HT1080 (cell line): ENCODE measurements at regions not wholly inside any gene's neighbourhood (a gene's known extent, or its start where the extent isn't known, plus 50 kb on each side); places are given as distances from the start of the nearest gene placed in this dataset.
"Not testable (repeated sequence)": the region's sequence is repeated elsewhere in the genome, so short reads cannot be mapped to it uniquely, and the experiment has no call there.

Source experiments
- DNase-seq: peaks from one replicate; pipeline ENCODE4 v3.0.0-alpha.2; 2015; ENCODE audit warnings: low read depth

GRCh38 chr3:105246536-105246935, 120.2 kb upstream of the ALCAM start:
- DNase-seq: no peak

GRCh38 chr3:105253225-105253624, 113.5 kb upstream of the ALCAM start:
- DNase-seq: no peak

- DNase-seq: no peak
Observed at GRCh38 chr3:105254154-105254553, 112.6 kb upstream of the ALCAM start.

- no peak for DNase-seq
Observed at GRCh38 chr3:105255350-105255749, 111.4 kb upstream of the ALCAM start.

GRCh38 chr3:105259496-105259895, 107.2 kb upstream of the ALCAM start:
- DNase-seq: no peak

GRCh38 chr3:105260385-105260784, 106.3 kb upstream of the ALCAM start:
- DNase-seq: peak; percentile 43

GRCh38 chr3:105274536-105274935, 92.2 kb upstream of the ALCAM start:
- no peak for DNase-seq

GRCh38 chr3:105274958-105275357, 91.8 kb upstream of the ALCAM start:
- peak; percentile 79 for DNase-seq

GRCh38 chr3:105277656-105278055, 89.1 kb upstream of the ALCAM start:
- DNase-seq: peak; percentile 80

- DNase-seq: no peak
Observed at GRCh38 chr3:105278688-105279087, 88.0 kb upstream of the ALCAM start.

GRCh38 chr3:105281989-105282388, 84.7 kb upstream of the ALCAM start:
- no peak for DNase-seq

- DNase-seq: no peak
Observed at GRCh38 chr3:105284876-105285275, 81.8 kb upstream of the ALCAM start.

GRCh38 chr3:105285653-105286241, 81.0 kb upstream of the ALCAM start:
- no peak for DNase-seq

GRCh38 chr3:105293441-105293840, 73.3 kb upstream of the ALCAM start:
- DNase-seq: no peak

- not testable (repeated sequence) for DNase-seq
Observed at GRCh38 chr3:105296182-105296822, 70.4 kb upstream of the ALCAM start.

GRCh38 chr3:105304487-105304886, 62.2 kb upstream of the ALCAM start:
- peak; percentile 52 for DNase-seq

- no peak for DNase-seq
Observed at GRCh38 chr3:105315144-105315543, 51.6 kb upstream of the ALCAM start.

GRCh38 chr3:105315815-105316214, 50.9 kb upstream of the ALCAM start:
- no peak for DNase-seq

- no peak for DNase-seq
Observed at GRCh38 chr3:105316331-105316730, 50.4 kb upstream of the ALCAM start.
